Testis (tissue), 2 donors: ENCODE measurements at regions not wholly inside any gene's neighbourhood (a gene's known extent, or its start where the extent isn't known, plus 50 kb on each side); places are given as distances from the start of the nearest gene placed in this dataset.
A peak's percentile ranks its signal among the peaks of the same experiment; 100 is the strongest.

ENCODE experiments used
- DNase-seq: peaks from one replicate; pipeline ENCODE4 v3.0.0-alpha.2; 2019
- H3K27ac ChIP-seq, 2 donors: fragments of 200-600 bp; sonication (generic); one replicate each; pipeline ENCODE4 v1.5.1; 2019
- H3K27me3 ChIP-seq: fragments of 200-600 bp; sonication (generic); one replicate; pipeline ENCODE4 v1.5.1; 2019
- H3K36me3 ChIP-seq: fragments of 200-600 bp; sonication (generic); one replicate; pipeline ENCODE4 v1.5.1; 2017; ENCODE audit warnings: low read depth; ENCODE audit errors: missing control alignments
- H3K4me1 ChIP-seq: fragments of 200-600 bp; sonication (generic); one replicate; pipeline ENCODE4 v1.5.1; 2019
- H3K4me3 ChIP-seq, 2 donors: fragments of 200-600 bp; sonication (generic); one replicate each; pipeline ENCODE4 v1.5.1; 2017 to 2019
- H3K9me3 ChIP-seq: fragments of 200-600 bp; sonication (generic); one replicate; pipeline ENCODE4 v1.5.1; 2017
- CTCF ChIP-seq, 3 experiments: fragments of 450-650 bp in 2 of 3; fragments of 200-600 bp in 1 of 3; sonication (generic) in 1 of 3; IDR thresholded peaks; one replicate each; pipeline ENCODE4 v1.5.1; 2016 to 2019; ENCODE audit warnings: antibody characterized with exemption in 3 of 3, mild to moderate bottlenecking in 2 of 3, moderate library complexity in 1 of 3
- POLR2A ChIP-seq: fragments of 450-650 bp; IDR thresholded peaks from one replicate; pipeline ENCODE4 v1.6.1; 2017; ENCODE audit warnings: antibody characterized with exemption, mild to moderate bottlenecking, moderate library complexity
- WGBS, 2 donors: methylation state at CpG; one replicate each; pipeline ENCODE4 v1.1.5; 2018; 5-methylcytosine and 5-hydroxymethylcytosine counted together
- intact Hi-C: fragments of 100-400 bp; cut with DNase I; formaldehyde crosslinking; loops from one replicate; pipeline ENCODE4 v1.15.1; 2023; ENCODE audit warnings: low total_unique reads

GRCh38 chr6:149259753-149260152 is 57.8 kb upstream of the TAB2 start:
- H3K4me3 ChIP-seq: no peak overlapping the region
- H3K27me3 ChIP-seq: no peaks in the 10 kb centered on the region
- H3K27ac ChIP-seq: no peak overlapping the region
- DNase-seq: peak; percentile 18
- no peak for TF ChIP-seq CTCF (IDR thresholded peaks at IDR 0.05)
- TF ChIP-seq POLR2A: no peak
- WGBS, 2 donors: 89 to 96% methylated on average over 2 of the region's 2 CpGs
- H3K9me3 ChIP-seq: no peaks in the 10 kb centered on the region
- no peaks in the 10 kb centered on the region for H3K4me1 ChIP-seq
- no peaks in the 10 kb centered on the region for H3K36me3 ChIP-seq
- intact Hi-C loops: no loop called here

- Histone ChIP-seq H3K36me3 (no peaks in the 10 kb centered on the region), H3K4me3 (no peak overlapping the region), H3K27me3 (no peaks in the 10 kb centered on the region), H3K27ac (no peak overlapping the region), H3K4me1 (no peaks in the 10 kb centered on the region), H3K9me3 (no peaks in the 10 kb centered on the region)
- TF ChIP-seq CTCF (IDR thresholded peaks at IDR 0.05): no peak
- TF ChIP-seq POLR2A: no peak
- 92 to 94% methylated on average over 20 of the region's 20 CpGs for WGBS, 2 donors
- DNase-seq: no peak
- intact Hi-C loops: no loop called here
Measured at GRCh38 chr6:149260214-149260874, 57.2 kb upstream of the TAB2 start.

GRCh38 chr6:149261364-149262040 is 56.0 kb upstream of the TAB2 start:
- no peaks in the 10 kb centered on the region for H3K27me3 ChIP-seq
- intact Hi-C loops: no loop called here
- no peak overlapping the region for H3K4me3 ChIP-seq
- 82 to 84% methylated on average over 4 of the region's 4 CpGs for WGBS, 2 donors
- H3K36me3 ChIP-seq: no peaks in the 10 kb centered on the region
- DNase-seq: no peak
- H3K4me1 ChIP-seq: no peaks in the 10 kb centered on the region
- no peak for TF ChIP-seq POLR2A
- TF ChIP-seq CTCF (IDR thresholded peaks at IDR 0.05): no peak
- no peak overlapping the region for H3K27ac ChIP-seq
- H3K9me3 ChIP-seq: no peaks in the 10 kb centered on the region

GRCh38 chr6:149263321-149263720 is 54.2 kb upstream of the TAB2 start:
- 94 to 95% methylated on average over 2 of the region's 2 CpGs for WGBS, 2 donors

More at GRCh38 chr6:149263321-149263720, 54.2 kb upstream of the TAB2 start:
- H3K36me3 ChIP-seq: no peaks in the 10 kb centered on the region
- intact Hi-C loops: no loop called here
- TF ChIP-seq POLR2A (no peak), CTCF (IDR thresholded peaks at IDR 0.05) (no peak)
- H3K27me3 ChIP-seq: no peaks in the 10 kb centered on the region
- H3K4me1 ChIP-seq: no peaks in the 10 kb centered on the region
- H3K4me3 ChIP-seq: no peak overlapping the region
- H3K27ac ChIP-seq: no peak overlapping the region
- H3K9me3 ChIP-seq: no peaks in the 10 kb centered on the region
- DNase-seq: no peak
